CD8-positive, alpha-beta memory T cell (primary cell): ENCODE measurements at regions not wholly inside any gene's neighbourhood (a gene's known extent, or its start where the extent isn't known, plus 50 kb on each side); places are given as distances from the start of the nearest gene placed in this dataset.

ENCODE experiments used
- CTCF ChIA-PET: fragments of 350-600 bp; sonication (Branson Sonifier 250); formaldehyde crosslinking; loops from one replicate; lab custom pipeline; 2021; ENCODE audit warnings: antibody characterized with exemption; lab: Charles Lee
- POLR2A ChIA-PET: fragments of 350-600 bp; sonication (Branson Sonifier 250); formaldehyde crosslinking; loops from one replicate; lab custom pipeline; 2021; ENCODE audit warnings: antibody characterized with exemption; lab: Charles Lee
- DNase-seq, 5 donors: peaks; one replicate each; pipeline versions ENCODE4 v3.0.0 to v3.0.0-alpha.2; 2020 to 2022; ENCODE audit warnings: mixed read lengths in 1 of 5
- H3K27ac ChIP-seq: one replicate; pipeline ENCODE4 v1.7.0; 2013; ENCODE audit warnings: low read depth, mild to moderate bottlenecking, low read length, moderate library complexity
- H3K27me3 ChIP-seq: 2 replicates; pipeline ENCODE4 v1.7.0; 2013; ENCODE audit warnings: low read length, mild to moderate bottlenecking; ENCODE audit not compliant: insufficient read depth, poor library complexity, severe bottlenecking
- H3K36me3 ChIP-seq: 2 replicates; pipeline ENCODE4 v1.7.0; 2013; ENCODE audit warnings: mild to moderate bottlenecking, low read length, moderate library complexity; ENCODE audit not compliant: insufficient read depth
- H3K4me1 ChIP-seq: 2 replicates; pipeline ENCODE4 v1.7.0; 2013; ENCODE audit warnings: mild to moderate bottlenecking, low read length, moderate library complexity; ENCODE audit not compliant: insufficient read depth
- H3K4me3 ChIP-seq: 2 replicates; pipeline ENCODE4 v1.7.0; 2013; ENCODE audit warnings: mild to moderate bottlenecking, low read length
- H3K9me3 ChIP-seq: 2 replicates; pipeline ENCODE4 v1.7.0; 2013; ENCODE audit warnings: mild to moderate bottlenecking, low read length
- H3K27ac Mint-ChIP-seq, 8 donors: one replicate each; pipeline ENCODE4 v1.8.0; 2020 to 2021; ENCODE audit warnings: mixed read lengths in 8 of 8, mild to moderate bottlenecking in 6 of 8, inconsistent platforms in 3 of 8, moderate library complexity in 3 of 8
- H3K27me3 Mint-ChIP-seq, 2 donors: one replicate each; pipeline ENCODE4 v1.8.0; 2020 to 2021; ENCODE audit warnings: mixed read lengths in 2 of 2, mild to moderate bottlenecking in 1 of 2, moderate library complexity in 1 of 2
- H3K36me3 Mint-ChIP-seq, 3 donors: one replicate each; pipeline ENCODE4 v1.8.0; 2020 to 2021; ENCODE audit warnings: mixed read lengths in 3 of 3, inconsistent platforms in 1 of 3, mild to moderate bottlenecking in 1 of 3
- H3K4me1 Mint-ChIP-seq, 3 donors: one replicate each; pipeline ENCODE4 v1.8.0; 2020 to 2021; ENCODE audit warnings: mixed read lengths in 3 of 3, inconsistent platforms in 1 of 3, mild to moderate bottlenecking in 1 of 3
- H3K4me3 Mint-ChIP-seq, 7 donors: one replicate each; pipeline ENCODE4 v1.8.0; 2020 to 2021; ENCODE audit warnings: mixed read lengths in 7 of 7, mild to moderate bottlenecking in 6 of 7, moderate library complexity in 4 of 7, inconsistent platforms in 2 of 7
- H3K9me3 Mint-ChIP-seq, 5 donors: one replicate each; pipeline ENCODE4 v1.8.0; 2020 to 2022; ENCODE audit warnings: mixed read lengths in 5 of 5, mild to moderate bottlenecking in 3 of 5, moderate library complexity in 2 of 5, inconsistent platforms in 1 of 5

DNA sequence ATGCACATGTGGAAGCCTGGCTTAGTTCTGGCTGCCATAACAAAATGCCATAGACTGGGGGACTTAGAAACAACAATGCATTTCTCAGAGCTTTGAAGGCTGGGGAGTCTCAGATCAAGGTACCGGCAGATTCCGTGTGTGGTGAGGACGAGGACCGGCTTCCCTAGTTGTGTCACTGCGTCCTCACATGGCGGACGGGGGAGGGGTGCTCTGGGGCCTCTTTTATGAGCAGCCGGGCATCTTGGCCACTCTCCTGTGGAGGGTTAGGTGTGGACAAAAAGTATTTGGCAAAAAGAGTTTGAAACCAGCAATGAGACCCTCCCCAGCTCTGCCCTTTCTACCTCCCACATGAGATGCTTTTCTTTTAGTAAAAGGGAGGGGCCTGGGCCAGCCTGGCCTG, 118.5 kb upstream of the LPCAT1 start:
- CTCF ChIA-PET = interaction anchor here (1.3 to 2.3 kb wide), 2 partner anchors 468 to 474 kb away, joined by 3 to 16 read pairs; no protein-coding TSS in a partner anchor
- peaks cover 31 to 33% of the 10 kb centered on the region in 2 donors for H3K27me3 Mint-ChIP-seq
- H3K36me3 Mint-ChIP-seq = no peaks in the 10 kb centered on the region
- Histone ChIP-seq H3K4me1 (peaks cover 8% of the 10 kb centered on the region), H3K27me3 (peaks cover 27% of the 10 kb centered on the region), H3K9me3 (no peaks in the 10 kb centered on the region), H3K27ac (no peak overlapping the region), H3K36me3 (no peaks in the 10 kb centered on the region), H3K4me3 (no peak overlapping the region)
- POLR2A ChIA-PET = no interaction called here
- H3K27ac Mint-ChIP-seq = no peak overlapping the region
- no peaks in the 10 kb centered on the region for H3K9me3 Mint-ChIP-seq
- no peak overlapping the region for H3K4me3 Mint-ChIP-seq
- peaks cover 8 to 16% (median 11%) of the 10 kb centered on the region in 3 donors for H3K4me1 Mint-ChIP-seq
- no peak for DNase-seq

DNA sequence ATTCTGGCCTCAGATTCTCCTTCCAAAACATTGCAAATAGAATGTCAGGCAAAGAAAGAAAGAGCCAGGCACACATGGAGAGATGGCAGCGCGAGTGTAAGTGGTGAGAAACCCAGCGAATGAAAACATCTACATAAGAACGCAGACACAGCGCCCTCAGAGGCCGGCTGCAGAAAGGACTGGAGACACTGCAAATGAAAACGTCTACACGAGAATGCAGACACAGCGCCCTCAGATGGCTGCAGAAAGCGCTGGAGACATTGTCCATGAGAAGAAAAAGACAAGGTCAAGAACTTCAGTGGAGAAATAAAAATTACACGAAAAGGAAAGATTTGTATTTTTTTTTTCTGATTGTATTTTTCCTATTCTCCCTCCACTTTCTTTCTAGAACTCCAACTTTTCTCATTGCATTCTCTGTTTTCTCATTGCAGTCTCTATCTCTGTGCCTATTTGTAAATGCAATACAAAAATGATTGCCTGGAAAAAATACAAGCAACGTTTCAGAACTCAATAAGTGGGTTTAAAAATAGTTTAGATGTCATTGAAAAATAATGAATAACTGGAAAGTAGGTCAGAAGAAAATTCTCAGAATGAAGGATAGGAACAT, 117.9 kb upstream of the LPCAT1 start:
- CTCF ChIA-PET = interaction anchor here (1.3 to 2.3 kb wide), 2 partner anchors 468 to 474 kb away, joined by 3 to 16 read pairs; no protein-coding TSS in a partner anchor
- peak overlapping the region in 3 of 8 donors; percentile 38 to 58 (median 40) for H3K27ac Mint-ChIP-seq
- no peak overlapping the region for H3K27ac ChIP-seq
- H3K9me3 Mint-ChIP-seq = no peaks in the 10 kb centered on the region
- H3K36me3 Mint-ChIP-seq = no peaks in the 10 kb centered on the region
- DNase-seq = peak; percentile 54 to 80 (median 72)
- H3K4me3 ChIP-seq = no peak overlapping the region
- peaks cover 8 to 16% (median 11%) of the 10 kb centered on the region in 3 donors for H3K4me1 Mint-ChIP-seq
- H3K4me3 Mint-ChIP-seq = peak overlapping the region in 2 of 7 donors; percentile 22 to 37
- no peaks in the 10 kb centered on the region for H3K36me3 ChIP-seq
- H3K27me3 ChIP-seq = peaks cover 27% of the 10 kb centered on the region
- H3K27me3 Mint-ChIP-seq = peaks cover 31 to 32% of the 10 kb centered on the region in 2 donors
- H3K9me3 ChIP-seq = no peaks in the 10 kb centered on the region
- H3K4me1 ChIP-seq = peaks cover 8% of the 10 kb centered on the region
- POLR2A ChIA-PET = no interaction called here

DNA sequence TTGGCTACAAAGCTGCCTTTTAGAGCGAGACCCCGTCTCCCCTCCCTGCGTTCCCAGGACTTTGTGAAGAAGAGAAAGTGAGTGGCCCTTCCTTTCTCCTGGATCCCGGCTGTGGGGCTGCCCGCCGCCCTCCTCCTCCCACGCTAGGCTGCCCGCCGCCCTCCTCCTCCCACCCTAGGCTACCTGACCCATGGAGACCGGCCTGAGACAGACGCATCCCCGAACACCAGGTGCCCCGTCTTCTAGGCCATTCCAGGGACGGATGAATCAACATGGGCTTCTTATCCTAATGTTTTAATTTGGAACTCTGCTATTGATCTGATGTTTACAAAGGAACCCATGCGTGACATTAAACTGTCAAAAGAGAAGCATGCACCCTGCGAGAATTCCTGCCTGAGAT, 117.3 kb upstream of the LPCAT1 start:
- no peaks in the 10 kb centered on the region for H3K36me3 Mint-ChIP-seq
- ChIA-PET POLR2A (no interaction called here), CTCF (no interaction called here)
- peak in 1 of 5 donors; percentile 23 for DNase-seq
- peaks cover 8 to 16% (median 11%) of the 10 kb centered on the region in 3 donors for H3K4me1 Mint-ChIP-seq
- Histone ChIP-seq H3K9me3 (no peaks in the 10 kb centered on the region), H3K4me3 (no peak overlapping the region), H3K27ac (no peak overlapping the region), H3K27me3 (peaks cover 27% of the 10 kb centered on the region), H3K4me1 (peaks cover 8% of the 10 kb centered on the region), H3K36me3 (no peaks in the 10 kb centered on the region)
- H3K27ac Mint-ChIP-seq = no peak overlapping the region
- peak overlapping the region in 1 of 7 donors; percentile 37 for H3K4me3 Mint-ChIP-seq
- H3K9me3 Mint-ChIP-seq = no peaks in the 10 kb centered on the region
- peaks cover 28 to 29% of the 10 kb centered on the region in 2 donors for H3K27me3 Mint-ChIP-seq

DNA sequence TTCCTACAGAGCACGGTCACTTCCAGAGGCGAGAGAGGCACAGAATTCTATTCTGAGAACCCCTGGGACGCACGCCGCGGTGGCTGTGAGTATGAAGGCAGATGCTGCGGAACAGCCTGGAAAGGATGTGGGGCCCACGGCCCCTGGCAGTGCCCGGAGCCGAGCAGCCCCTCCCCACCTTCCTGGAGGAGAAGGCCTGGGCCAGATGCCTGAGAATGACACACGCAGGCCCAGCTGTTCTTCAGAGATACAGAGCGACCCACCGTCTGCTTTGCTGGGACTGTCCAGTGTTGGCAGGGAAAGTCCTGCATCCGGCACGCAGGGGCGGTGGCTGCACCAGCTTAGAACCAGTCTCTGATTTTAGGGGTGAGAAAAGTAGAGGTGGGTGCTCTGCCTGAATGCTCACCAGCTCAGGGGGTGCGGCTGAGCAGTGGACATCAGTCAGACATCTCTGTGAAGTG, 116.7 kb upstream of the LPCAT1 start:
- H3K4me3 ChIP-seq = no peak overlapping the region
- H3K9me3 ChIP-seq = no peaks in the 10 kb centered on the region
- H3K27me3 ChIP-seq = peaks cover 27% of the 10 kb centered on the region
- H3K36me3 Mint-ChIP-seq = no peaks in the 10 kb centered on the region
- no peaks in the 10 kb centered on the region for H3K36me3 ChIP-seq
- H3K4me1 ChIP-seq = peaks cover 8% of the 10 kb centered on the region
- H3K4me3 Mint-ChIP-seq = no peak overlapping the region
- H3K27me3 Mint-ChIP-seq = peaks cover 26 to 29% of the 10 kb centered on the region in 2 donors
- H3K27ac Mint-ChIP-seq = no peak overlapping the region
- no peaks in the 10 kb centered on the region for H3K9me3 Mint-ChIP-seq
- H3K4me1 Mint-ChIP-seq = peaks cover 8 to 17% (median 13%) of the 10 kb centered on the region in 3 donors
- peak in 1 of 5 donors; percentile 29 for DNase-seq
- ChIA-PET POLR2A (no interaction called here), CTCF (no interaction called here)
- no peak overlapping the region for H3K27ac ChIP-seq

DNA sequence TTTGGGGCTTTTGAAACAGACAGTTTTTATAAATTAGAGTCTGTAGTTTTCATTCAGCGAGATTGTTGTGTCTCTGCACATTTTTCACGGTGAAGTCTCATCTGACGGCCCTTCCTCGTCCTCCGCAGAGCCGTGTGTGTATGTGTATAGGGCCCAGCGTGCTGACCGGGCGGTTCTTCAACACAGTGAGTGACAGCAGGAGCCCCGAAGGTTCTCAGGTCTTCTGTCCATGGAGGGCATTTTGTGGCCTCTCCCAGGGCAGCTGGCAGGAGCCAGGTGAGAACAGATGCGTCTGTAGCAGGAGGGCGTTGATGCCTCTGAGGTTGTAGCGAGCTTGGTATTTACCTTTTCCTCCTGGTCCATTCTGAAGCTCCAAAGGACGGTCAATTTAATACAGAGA, 116.0 kb upstream of the LPCAT1 start:
- H3K4me1 Mint-ChIP-seq = peaks cover 8 to 18% (median 16%) of the 10 kb centered on the region in 3 donors
- Histone ChIP-seq H3K4me3 (no peak overlapping the region), H3K4me1 (peaks cover 8% of the 10 kb centered on the region), H3K36me3 (no peaks in the 10 kb centered on the region), H3K9me3 (no peaks in the 10 kb centered on the region), H3K27me3 (peaks cover 20% of the 10 kb centered on the region), H3K27ac (no peak overlapping the region)
- no peak overlapping the region for H3K4me3 Mint-ChIP-seq
- ChIA-PET CTCF (no interaction called here), POLR2A (no interaction called here)
- peak in 1 of 5 donors; percentile 32 for DNase-seq
- H3K9me3 Mint-ChIP-seq = no peaks in the 10 kb centered on the region
- peaks cover 22 to 25% of the 10 kb centered on the region in 2 donors for H3K27me3 Mint-ChIP-seq
- H3K36me3 Mint-ChIP-seq = no peaks in the 10 kb centered on the region
- H3K27ac Mint-ChIP-seq = no peak overlapping the region

DNA sequence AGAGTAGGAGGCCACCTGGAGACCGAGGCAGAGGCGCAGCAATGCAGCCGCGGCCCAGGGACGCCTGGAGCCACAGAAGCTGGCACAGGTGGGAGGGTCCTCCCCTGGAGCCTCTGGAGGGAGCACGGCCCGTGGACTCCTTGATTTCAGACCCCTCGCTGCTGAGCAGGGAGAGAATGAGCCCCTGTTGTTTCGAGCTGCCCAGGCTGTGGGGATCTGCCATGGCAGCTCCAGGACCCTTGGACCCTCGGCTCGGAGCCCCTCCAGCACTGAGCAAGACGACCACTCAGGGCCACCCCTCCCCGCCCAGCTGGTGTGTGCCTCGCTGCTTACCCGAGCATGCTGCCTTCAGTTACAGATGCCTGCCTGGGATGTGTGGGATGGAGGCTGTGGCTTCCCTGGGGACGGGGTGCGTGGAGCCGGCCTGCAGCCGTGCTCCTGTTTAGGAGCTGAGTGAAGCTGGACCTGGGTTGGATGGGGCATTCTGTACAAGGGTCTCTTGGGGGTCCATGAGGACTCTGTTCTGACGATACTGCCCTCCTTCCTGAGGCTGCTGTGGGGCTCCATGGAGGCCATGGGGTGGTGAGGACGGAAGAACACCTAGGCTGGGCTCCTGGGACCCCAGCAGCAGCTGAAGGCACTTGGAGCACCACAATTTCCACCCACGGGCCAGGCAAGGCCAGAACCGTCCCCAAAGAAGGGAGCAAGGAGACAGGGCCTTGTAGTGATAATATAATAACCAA, 115.1 kb upstream of the LPCAT1 start:
- H3K27ac ChIP-seq = no peak overlapping the region
- Mint-ChIP-seq H3K36me3 (peaks cover 0 to 2% (median 0%) of the 10 kb centered on the region in 3 donors), H3K27me3 (peaks cover 16 to 21% of the 10 kb centered on the region in 2 donors), H3K27ac (no peak overlapping the region), H3K4me1 (peaks cover 8 to 17% (median 16%) of the 10 kb centered on the region in 3 donors), H3K9me3 (no peaks in the 10 kb centered on the region), H3K4me3 (peak overlapping the region in 1 of 7 donors; percentile 55)
- H3K4me1 ChIP-seq = peaks cover 2% of the 10 kb centered on the region
- peaks cover 13% of the 10 kb centered on the region for H3K27me3 ChIP-seq
- ChIA-PET POLR2A (no interaction called here), CTCF (interaction anchor here (0.9 kb wide), 1 partner anchor 14 kb away, joined by 4 read pairs; no protein-coding TSS in a partner anchor)
- DNase-seq = peak in 1 of 5 donors; percentile 42
- no peak overlapping the region for H3K4me3 ChIP-seq
- no peaks in the 10 kb centered on the region for H3K36me3 ChIP-seq
- no peaks in the 10 kb centered on the region for H3K9me3 ChIP-seq

DNA sequence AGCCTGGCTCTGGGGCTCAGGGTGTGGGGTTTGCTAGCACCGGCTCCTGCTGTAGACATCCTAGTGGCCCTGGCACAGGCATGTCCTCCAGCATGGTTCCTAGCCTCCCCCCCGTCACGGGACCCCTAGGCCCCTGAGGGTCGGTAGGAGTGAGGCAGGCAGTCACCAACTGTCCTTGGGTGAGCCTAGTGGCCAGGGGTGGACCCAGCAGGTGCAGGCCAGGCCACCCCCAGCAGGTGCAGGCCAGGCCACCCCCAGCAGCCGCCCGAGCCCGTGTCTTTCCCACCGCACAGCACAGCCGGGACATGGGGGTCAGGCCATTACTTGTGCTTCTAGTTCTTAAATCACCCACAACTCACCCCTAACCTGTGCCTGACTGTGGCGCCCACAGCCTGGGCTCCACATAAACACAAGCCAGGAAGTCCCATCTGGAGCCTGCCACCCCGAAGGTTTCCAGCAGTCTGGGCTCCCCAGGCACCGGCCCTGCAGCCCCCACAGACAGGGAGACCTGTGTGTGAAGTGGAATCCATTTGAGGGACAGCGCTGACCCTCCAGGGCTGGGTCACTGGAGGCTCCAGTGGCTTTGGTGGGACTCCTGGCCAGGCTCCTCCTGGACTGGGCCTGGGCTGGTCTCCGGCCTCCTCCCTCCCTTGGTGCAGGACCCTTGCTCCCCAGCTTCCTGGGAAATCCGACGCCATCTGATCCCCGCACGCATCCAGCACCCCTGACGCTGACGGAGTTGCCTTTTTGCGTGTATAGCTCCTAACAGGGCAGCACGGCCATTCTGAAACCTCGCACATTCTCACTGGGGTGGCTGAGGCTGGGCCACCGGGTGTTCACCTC, 114.1 kb upstream of the LPCAT1 start:
- no peaks in the 10 kb centered on the region for H3K9me3 Mint-ChIP-seq
- peak overlapping the region in 1 of 7 donors; percentile 27 for H3K4me3 Mint-ChIP-seq
- no peak overlapping the region for H3K27ac Mint-ChIP-seq
- Histone ChIP-seq H3K4me3 (no peak overlapping the region), H3K27ac (no peak overlapping the region), H3K9me3 (no peaks in the 10 kb centered on the region), H3K4me1 (no peaks in the 10 kb centered on the region), H3K27me3 (peaks cover 6% of the 10 kb centered on the region), H3K36me3 (no peaks in the 10 kb centered on the region)
- DNase-seq = peak in 1 of 5 donors; percentile 34
- H3K27me3 Mint-ChIP-seq = peaks cover 10 to 12% of the 10 kb centered on the region in 2 donors
- peaks cover 0 to 5% (median 0%) of the 10 kb centered on the region in 3 donors for H3K36me3 Mint-ChIP-seq
- peaks cover 12 to 22% (median 20%) of the 10 kb centered on the region in 3 donors for H3K4me1 Mint-ChIP-seq
- CTCF ChIA-PET = interaction anchor here (0.9 kb wide), 1 partner anchor 15 kb away, joined by 4 read pairs; no protein-coding TSS in a partner anchor
- POLR2A ChIA-PET = no interaction called here
